Motor neuron (in vitro differentiated cells): ENCODE measurements at regions not wholly inside any gene's neighbourhood (a gene's known extent, or its start where the extent isn't known, plus 50 kb on each side); places are given as distances from the start of the nearest gene placed in this dataset.
A peak's percentile ranks its signal among the peaks of the same experiment; 100 is the strongest.

ENCODE experiments used
- ATAC-seq, 8 experiments: fragments of 200-7000 bp; cut with Tn5 transposase; replicated peaks in 6 of 8; 2 replicates each; pipeline ENCODE4 v1.8.0; 2021; ENCODE audit warnings: mild to moderate bottlenecking in 8 of 8, moderate library complexity in 8 of 8
- H3K27ac ChIP-seq, 2 donors: fragments of 250-450 bp; sonication (Bioruptor Pico); 2 replicates each; pipeline ENCODE4 v1.9.0; 2021; ENCODE audit warnings: antibody characterized with exemption in 2 of 2, mild to moderate bottlenecking in 2 of 2, moderate library complexity in 1 of 2
- H3K4me1 ChIP-seq, 2 donors: fragments of 250-450 bp; sonication (Bioruptor Pico); replicated peaks in 1 of 2; 2 replicates each; pipeline ENCODE4 v1.6.1; 2021; ENCODE audit warnings: antibody characterized with exemption in 2 of 2, mild to moderate bottlenecking in 2 of 2, moderate library complexity in 1 of 2
- H3K4me3 ChIP-seq, 5 donors: fragments of 250-450 bp; sonication (Bioruptor Pico); 2 replicates each; pipeline ENCODE4 v1.9.0; 2021; ENCODE audit warnings: antibody characterized with exemption in 5 of 5, mild to moderate bottlenecking in 5 of 5, moderate library complexity in 4 of 5
- WGBS, 10 experiments: fragments of 450-650 bp; shearing (Covaris generic); methylation state at CpG; one replicate each; pipeline ENCODE4 v1.0.0; 2022; 5-methylcytosine and 5-hydroxymethylcytosine counted together
- in situ Hi-C, 9 experiments: fragments of 400-800 bp; cut with MboI; loops; one replicate each; pipeline ENCODE4 v1.15.0; 2021; ENCODE audit warnings: low sequenced_read_pairs in 9 of 9, low pct_unique_long_range_greater_than_20kb in 2 of 9; ENCODE audit not compliant: unreplicated experiment in 9 of 9

DNA sequence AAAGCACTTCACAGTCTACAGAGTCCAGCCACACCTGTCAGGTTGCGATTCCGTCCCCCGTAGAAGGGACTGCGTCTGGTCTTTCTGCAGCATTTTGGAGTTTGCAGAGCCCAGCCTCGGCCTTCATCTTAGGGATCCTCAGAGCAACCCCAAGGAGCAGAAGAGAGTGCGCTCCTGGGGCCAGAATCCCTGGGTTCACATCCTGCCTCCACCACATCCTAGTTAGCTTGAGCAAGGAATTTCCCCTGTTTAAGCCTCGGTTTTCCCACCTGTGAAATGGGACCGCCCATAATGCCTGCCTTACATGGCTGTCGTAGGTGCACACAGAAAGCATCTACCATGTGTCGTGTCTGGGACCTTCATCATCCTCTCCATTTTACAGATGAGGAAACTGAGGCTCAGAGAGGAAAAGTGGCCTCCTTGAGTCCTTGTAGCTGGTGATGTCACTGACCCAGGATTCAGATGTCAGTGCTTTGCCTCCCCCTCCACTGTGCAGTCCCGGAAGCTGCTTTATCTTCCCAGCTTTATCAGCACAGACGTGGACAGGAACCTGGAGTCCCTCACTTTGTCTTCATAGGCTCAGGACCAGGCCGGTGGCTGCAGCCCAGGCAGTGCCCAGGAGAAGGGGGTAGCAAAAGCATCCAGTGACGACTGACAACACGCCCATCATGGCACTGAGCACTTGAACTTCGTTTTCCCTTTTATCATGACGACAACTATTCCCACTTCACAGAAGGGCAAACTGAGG lies 438.5 kb downstream of the MATN1 start:
- Histone ChIP-seq H3K4me1 (peaks cover 0 to 13% of the 10 kb centered on the region in 2 donors), H3K4me3 (no peak overlapping the region), H3K27ac (no peak overlapping the region)
- in situ Hi-C loops = no loop called here
- no peak for ATAC-seq
- WGBS, 10 experiments = 53 to 100% (median 78%) methylated on average over 1 to 14 of the region's 17 CpGs; no CpG with 5 or more reads in 1 of the 10 experiments

DNA sequence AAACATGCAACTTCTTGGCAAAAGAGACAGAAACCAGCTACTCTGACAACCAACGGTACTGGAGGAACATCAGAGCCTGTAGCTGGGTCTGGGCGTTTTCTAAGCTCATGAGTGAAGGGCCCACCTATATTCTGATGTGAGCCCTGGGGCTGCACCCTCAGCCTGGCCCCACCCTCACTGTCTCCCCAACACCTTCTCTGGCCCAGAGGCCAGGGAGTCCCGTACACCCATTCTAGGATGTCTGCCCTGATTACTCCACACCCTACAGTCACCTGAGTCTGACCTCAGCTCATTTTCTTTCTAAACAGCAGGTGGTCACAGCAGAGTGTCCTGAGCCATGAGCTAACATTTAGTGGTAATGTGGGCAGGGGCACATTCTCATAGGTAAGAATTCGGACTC lies 439.2 kb downstream of the MATN1 start:
- H3K27ac ChIP-seq = no peak overlapping the region
- no peak overlapping the region for H3K4me3 ChIP-seq
- 20 to 80% (median 77%) methylated on average over 1 to 4 of the region's 4 CpGs; no CpG with 5 or more reads in 2 of the 10 experiments for WGBS, 10 experiments
- H3K4me1 ChIP-seq = peaks cover 0 to 13% of the 10 kb centered on the region in 2 donors
- ATAC-seq = peak in 2 of 8 experiments; percentile 15 to 41
- in situ Hi-C loops = no loop called here

DNA sequence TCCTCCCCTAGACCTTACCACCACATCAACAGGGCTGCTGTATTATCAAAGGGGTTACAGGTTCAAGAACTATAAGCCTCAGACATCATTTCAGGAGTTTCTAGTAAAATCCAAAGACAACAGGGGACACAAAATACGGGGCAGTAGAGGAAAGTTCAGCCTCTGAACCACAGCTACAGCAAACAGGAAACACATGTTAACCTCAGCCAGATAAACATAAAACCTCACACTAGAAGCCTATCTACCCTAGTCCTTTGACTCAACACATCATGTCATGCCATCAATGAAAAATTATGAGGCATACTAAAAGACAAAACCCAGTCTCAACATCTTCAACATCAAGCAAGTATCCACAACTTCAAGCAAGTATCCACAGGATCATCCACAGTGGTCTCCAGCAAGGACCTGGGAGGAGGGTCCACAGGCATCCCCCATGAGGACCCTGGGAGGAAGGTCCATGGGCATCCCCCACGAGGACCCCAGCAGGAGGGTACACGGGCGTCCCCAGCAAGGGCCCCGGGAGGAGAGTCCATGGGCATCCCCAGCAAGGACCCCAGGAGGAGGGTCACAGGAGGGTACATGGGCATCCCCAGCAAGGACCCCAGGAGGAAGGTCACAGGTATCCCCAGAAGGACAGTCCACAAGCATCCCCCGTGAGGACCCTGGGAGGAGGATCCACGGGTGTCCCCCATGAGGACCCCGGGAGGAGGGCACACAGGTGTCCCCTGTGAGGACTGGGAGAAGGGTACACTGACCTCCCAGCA lies 440.0 kb downstream of the MATN1 start:
- in situ Hi-C loops = no loop called here
- ATAC-seq = peak in 1 of 8 experiments; percentile 4
- 0 to 100% (median 73%) methylated on average over 1 to 8 of the region's 8 CpGs; no CpG with 5 or more reads in 2 of the 10 experiments for WGBS, 10 experiments
- Histone ChIP-seq H3K4me3 (no peak overlapping the region), H3K4me1 (peaks cover 0 to 13% of the 10 kb centered on the region in 2 donors), H3K27ac (no peak overlapping the region)

DNA sequence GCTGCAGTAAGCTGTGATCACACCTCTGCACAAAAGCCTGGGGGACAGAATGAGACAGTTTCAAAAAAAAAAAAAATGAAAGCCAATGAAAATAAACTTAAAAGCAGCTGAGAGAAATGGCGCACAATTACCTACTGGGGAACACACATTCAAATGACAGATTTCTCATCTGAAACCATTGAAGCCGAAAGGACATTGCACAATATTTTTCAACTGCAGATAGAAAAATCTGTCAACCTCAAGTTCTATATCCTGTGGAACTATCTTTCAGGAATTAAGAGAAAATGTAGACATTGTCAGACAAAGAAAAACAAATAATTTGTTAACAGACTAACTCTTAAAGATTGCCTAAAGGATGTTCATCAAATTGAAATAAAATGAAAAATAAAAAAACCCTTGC lies 442.8 kb downstream of the MATN1 start:
- no peak overlapping the region for H3K4me3 ChIP-seq
- H3K27ac ChIP-seq = no peak overlapping the region
- 53 to 100% (median 97%) methylated on average over 1 to 2 of the region's 2 CpGs; no CpG with 5 or more reads in 1 of the 10 experiments for WGBS, 10 experiments
- in situ Hi-C loops = no loop called here
- ATAC-seq = no peak
- H3K4me1 ChIP-seq = peaks cover 0 to 9% of the 10 kb centered on the region in 2 donors

DNA sequence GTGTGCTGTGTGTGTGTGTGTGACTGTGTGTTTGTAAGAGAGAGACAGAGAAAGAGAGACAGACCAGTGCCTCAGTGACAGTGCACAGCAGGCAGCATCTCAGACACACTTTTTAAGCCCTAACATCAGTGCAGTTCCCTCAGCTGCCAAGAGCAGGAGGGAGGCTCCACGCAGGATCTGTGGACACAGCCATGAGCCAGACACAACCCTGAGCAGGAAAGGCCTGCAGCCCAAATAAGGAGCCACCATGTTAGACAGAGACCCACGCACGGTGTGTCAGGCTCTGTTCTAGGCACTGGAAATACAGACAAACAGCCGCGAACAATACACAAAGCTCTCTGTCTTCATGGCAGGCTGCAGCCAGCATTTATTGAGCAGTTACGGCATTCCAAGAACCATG lies 445.5 kb downstream of the MATN1 start:
- WGBS, 10 experiments = 34 to 95% (median 83%) methylated on average over 1 to 6 of the region's 6 CpGs; no CpG with 5 or more reads in 2 of the 10 experiments
- ATAC-seq = no peak
- peaks cover 0 to 3% of the 10 kb centered on the region in 2 donors for H3K4me1 ChIP-seq
- no peak overlapping the region for H3K4me3 ChIP-seq
- no peak overlapping the region for H3K27ac ChIP-seq
- in situ Hi-C loops = no loop called here

DNA sequence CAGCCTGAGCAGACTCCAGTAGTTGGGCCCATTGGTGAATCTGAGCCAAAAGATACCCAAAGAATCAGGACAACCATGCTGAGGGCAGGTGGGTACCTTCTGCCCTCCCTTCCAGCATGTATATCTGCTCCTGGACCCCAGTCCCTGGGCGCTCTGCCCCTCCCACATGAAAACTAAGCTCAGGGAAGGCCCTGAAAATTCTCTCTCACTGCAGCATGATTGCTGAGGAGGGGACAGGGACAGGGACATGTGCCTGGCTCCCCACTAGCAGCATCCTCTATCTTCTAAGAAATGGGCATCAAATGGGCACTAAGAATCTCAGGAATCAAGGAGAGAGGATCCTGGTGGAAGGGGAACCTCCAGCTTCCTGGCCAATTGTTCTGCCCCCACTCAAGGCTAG lies 446.0 kb downstream of the MATN1 start:
- Histone ChIP-seq H3K27ac (no peak overlapping the region), H3K4me1 (peaks cover 0 to 4% of the 10 kb centered on the region in 2 donors), H3K4me3 (no peak overlapping the region)
- 14 to 100% (median 55%) methylated on average over 1 of the region's 1 CpG; no CpG with 5 or more reads in 6 of the 10 experiments for WGBS, 10 experiments
- ATAC-seq = no peak
- in situ Hi-C loops = no loop called here

DNA sequence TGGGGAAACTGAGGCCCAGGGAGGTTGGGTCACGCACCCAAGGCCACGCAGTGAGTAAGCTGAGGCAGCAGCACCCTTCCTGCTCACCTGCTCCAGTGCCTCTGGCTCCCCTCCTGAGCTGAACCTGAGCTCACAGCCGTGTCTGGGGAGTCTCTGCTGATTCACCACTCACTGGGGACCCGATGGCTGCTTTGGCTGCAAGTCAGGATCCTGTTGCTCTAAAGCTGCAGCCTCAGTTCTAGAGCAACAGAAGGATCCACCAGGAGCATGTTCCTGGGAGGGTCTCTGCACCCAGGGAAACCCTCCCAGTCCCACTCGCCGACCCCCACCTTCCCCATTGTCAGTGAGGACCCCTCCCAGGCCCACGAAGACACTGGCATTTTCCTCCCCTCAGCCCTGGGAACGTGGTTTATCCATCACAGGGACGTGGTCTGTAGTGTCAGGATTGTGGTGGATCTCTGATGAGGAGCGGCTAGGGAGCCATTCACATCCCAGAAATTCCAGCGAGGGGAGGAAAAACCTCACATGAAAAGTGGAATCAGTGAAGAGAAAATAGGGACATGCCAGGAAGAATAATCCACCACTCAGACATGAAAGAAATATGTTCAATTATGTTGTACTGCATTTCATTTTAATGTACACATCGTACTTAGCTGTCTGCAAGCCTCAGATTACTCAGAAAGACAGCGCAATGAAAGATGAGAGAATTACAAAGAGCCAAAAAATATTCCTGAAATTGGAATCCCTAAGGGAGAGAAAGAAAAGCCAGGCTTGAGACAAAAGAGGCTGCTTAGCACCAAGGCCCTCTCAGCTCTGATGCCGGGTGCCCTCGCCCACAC lies 447.2 kb downstream of the MATN1 start:
- H3K4me3 ChIP-seq = no peak overlapping the region
- H3K4me1 ChIP-seq = peaks cover 0 to 13% of the 10 kb centered on the region in 2 donors
- peak overlapping the region in 1 of 2 donors; percentile 41 for H3K27ac ChIP-seq
- ATAC-seq = peak in 1 of 8 experiments; percentile 36
- 33 to 100% (median 80%) methylated on average over 1 to 12 of the region's 15 CpGs; no CpG with 5 or more reads in 1 of the 10 experiments for WGBS, 10 experiments
- in situ Hi-C loops = no loop called here

DNA sequence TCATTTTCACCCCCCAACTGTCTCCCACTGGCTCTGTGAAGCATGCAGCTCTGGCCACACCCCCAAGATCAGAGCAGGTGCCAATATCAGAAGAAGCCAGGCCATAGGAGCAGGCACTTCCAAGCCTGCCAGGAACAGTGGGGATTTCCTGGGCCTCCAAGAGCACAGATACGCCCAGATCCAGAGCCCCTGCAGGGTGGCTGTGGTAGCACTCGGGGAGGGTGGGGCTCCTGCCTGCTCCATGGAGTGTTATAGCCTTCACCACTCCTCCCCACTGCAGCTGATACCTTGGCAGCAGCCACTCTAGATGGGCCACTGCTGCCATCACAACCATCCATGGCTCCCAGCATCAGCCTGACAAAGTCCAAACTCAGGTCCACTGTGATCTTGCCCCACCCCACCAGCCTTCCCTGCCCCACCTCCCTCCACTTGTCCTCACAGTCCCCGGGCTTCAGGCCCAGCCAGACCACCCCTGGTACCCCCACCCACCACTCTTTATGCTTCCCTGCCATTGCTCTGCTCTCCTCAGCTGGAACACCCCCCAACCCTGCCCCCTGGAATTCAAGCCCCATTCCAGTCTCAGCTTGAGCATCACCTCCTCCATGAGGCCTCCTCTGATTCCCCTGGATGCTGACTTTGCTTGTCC lies 448.3 kb downstream of the MATN1 start:
- H3K4me1 ChIP-seq = peaks cover 0 to 13% of the 10 kb centered on the region in 2 donors
- ATAC-seq = peak in 4 of 8 experiments; percentile 10 to 95 (median 66)
- 0 to 80% (median 49%) methylated on average over 1 to 2 of the region's 3 CpGs; no CpG with 5 or more reads in 5 of the 10 experiments for WGBS, 10 experiments
- in situ Hi-C loops = no loop called here
- no peak overlapping the region for H3K4me3 ChIP-seq
- no peak overlapping the region for H3K27ac ChIP-seq

DNA sequence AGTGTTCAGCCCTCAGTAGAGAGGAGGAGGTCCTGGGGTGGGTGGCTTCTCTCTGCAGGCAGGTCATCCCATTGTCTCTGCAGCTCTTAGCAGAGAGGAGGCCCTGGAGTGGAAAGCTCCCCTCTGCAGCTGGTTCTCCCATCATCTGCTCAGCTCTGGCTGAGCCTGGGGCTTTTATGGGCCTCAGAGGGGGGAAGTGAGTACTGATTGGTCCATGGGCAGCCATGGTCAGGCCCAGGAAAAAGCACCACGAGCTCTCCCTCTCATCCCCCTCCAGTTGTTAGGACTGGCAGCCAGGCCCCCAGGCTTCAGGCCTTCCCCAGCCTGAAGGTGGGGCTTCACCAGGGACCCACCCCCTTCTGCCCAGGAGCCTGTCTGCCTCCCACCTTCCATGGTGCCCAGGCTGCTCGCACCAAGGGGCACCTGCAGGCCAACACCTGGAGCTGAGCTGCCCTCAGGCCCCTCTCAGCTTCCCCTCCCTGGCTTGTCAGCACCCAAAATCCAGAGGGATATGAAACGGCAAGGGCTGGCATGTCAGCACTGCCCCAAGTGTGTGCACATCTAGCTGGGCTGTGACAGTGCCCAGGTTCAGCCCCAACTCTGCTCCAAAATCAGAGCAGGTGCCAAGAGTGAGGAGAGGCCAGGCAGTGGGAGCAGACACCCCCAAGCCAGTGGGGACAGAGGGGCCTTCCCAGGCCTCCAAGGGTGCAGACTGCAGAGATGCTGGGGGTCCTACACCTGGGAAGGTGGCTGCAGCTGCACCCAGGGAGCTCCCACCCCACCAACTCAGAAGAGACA lies 449.0 kb downstream of the MATN1 start:
- 0 to 86% (median 69%) methylated on average over 1 to 2 of the region's 3 CpGs; no CpG with 5 or more reads in 5 of the 10 experiments for WGBS, 10 experiments
- ATAC-seq = peak in 3 of 8 experiments; percentile 13 to 72 (median 70)
- in situ Hi-C loops = no loop called here

DNA sequence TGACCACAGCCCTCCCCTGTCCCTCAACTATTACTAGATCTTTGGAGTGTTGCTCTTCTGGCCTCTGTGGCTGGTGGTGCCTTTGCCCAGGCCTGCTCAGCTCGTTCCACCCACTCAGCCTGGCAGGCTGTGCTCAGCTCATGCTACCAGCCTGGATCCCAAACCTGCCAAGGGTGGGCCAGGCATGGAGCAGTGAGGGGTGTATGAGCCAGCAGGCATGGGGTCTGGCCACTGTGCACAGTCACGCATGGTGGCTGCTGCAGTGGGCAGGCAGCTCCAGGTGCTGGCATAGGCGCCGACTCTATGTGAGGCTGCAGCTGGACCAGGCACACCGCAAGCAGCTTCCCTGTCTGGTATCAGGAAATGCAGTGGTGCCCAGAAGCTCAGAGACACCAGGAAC lies 449.9 kb downstream of the MATN1 start:
- H3K4me1 ChIP-seq = peaks cover 0 to 13% of the 10 kb centered on the region in 2 donors
- no peak for ATAC-seq
- H3K4me3 ChIP-seq = no peak overlapping the region
- H3K27ac ChIP-seq = no peak overlapping the region
- in situ Hi-C loops = no loop called here
- WGBS, 10 experiments = 83 to 100% (median 87%) methylated on average over 2 to 4 of the region's 5 CpGs; no CpG with 5 or more reads in 5 of the 10 experiments

More for the DNA sequence above, 449.0 kb downstream of the MATN1 start:
- Histone ChIP-seq H3K4me1 (peaks cover 0 to 13% of the 10 kb centered on the region in 2 donors), H3K27ac (no peak overlapping the region), H3K4me3 (no peak overlapping the region)

DNA sequence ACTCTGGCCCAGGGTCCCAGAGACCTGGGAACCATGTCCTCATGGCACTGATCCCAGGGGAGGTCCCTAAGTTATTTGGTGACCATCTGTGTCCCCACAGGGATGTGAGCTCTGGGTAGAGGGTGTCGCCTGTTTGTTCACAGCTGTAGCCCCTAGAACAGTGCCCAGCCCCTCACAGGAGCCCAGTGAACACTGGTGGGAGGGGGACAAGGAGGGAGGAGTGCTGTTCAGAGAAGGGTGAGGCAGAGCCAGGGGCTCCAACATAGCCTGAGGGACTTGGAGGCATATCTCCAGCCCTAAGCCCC lies 450.4 kb downstream of the MATN1 start:
- in situ Hi-C loops = no loop called here
- ATAC-seq = no peak

More for the DNA sequence above, 450.4 kb downstream of the MATN1 start:
- Histone ChIP-seq H3K27ac (no peak overlapping the region), H3K4me1 (peaks cover 0 to 13% of the 10 kb centered on the region in 2 donors), H3K4me3 (no peak overlapping the region)
- 38 to 71% (median 60%) methylated on average over 1 of the region's 1 CpG; no CpG with 5 or more reads in 7 of the 10 experiments for WGBS, 10 experiments
